SK-N-SH (cell line): ENCODE measurements at regions not wholly inside any gene's neighbourhood (a gene's known extent, or its start where the extent isn't known, plus 50 kb on each side); places are given as distances from the start of the nearest gene placed in this dataset.

Experiments
- TAF1 ChIP-seq: IDR thresholded peaks from 2 replicates; pipeline ENCODE4 v1.6.1; 2012; ENCODE audit warnings: low read depth, mild to moderate bottlenecking, low read length, moderate library complexity, borderline replicate concordance
- TF ChIP-seq, protein P1 (sequence below): fragments of 200-600 bp; sonication (generic); IDR thresholded peaks from 2 replicates; pipeline ENCODE4 v1.6.1; 2017; ENCODE audit warnings: antibody characterized with exemption, mild to moderate bottlenecking, moderate library complexity
- TF ChIP-seq, protein P2 (sequence below): fragments of 150-350 bp; IDR thresholded peaks from 2 replicates; pipeline ENCODE4 v1.6.1; 2017; ENCODE audit warnings: antibody characterized with exemption, low read length, low read depth, borderline replicate concordance

GRCh38 chr3:173273838-173274237 lies 123.7 kb upstream of the NLGN1 start:
- TF ChIP-seq, protein P1, sequence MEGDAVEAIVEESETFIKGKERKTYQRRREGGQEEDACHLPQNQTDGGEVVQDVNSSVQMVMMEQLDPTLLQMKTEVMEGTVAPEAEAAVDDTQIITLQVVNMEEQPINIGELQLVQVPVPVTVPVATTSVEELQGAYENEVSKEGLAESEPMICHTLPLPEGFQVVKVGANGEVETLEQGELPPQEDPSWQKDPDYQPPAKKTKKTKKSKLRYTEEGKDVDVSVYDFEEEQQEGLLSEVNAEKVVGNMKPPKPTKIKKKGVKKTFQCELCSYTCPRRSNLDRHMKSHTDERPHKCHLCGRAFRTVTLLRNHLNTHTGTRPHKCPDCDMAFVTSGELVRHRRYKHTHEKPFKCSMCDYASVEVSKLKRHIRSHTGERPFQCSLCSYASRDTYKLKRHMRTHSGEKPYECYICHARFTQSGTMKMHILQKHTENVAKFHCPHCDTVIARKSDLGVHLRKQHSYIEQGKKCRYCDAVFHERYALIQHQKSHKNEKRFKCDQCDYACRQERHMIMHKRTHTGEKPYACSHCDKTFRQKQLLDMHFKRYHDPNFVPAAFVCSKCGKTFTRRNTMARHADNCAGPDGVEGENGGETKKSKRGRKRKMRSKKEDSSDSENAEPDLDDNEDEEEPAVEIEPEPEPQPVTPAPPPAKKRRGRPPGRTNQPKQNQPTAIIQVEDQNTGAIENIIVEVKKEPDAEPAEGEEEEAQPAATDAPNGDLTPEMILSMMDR, result no peak
- TF ChIP-seq TAF1, result no peak
- TF ChIP-seq, protein P2, sequence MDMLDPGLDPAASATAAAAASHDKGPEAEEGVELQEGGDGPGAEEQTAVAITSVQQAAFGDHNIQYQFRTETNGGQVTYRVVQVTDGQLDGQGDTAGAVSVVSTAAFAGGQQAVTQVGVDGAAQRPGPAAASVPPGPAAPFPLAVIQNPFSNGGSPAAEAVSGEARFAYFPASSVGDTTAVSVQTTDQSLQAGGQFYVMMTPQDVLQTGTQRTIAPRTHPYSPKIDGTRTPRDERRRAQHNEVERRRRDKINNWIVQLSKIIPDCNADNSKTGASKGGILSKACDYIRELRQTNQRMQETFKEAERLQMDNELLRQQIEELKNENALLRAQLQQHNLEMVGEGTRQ, result no peak
